Prostate gland (tissue), 2 donors: ENCODE measurements at regions not wholly inside any gene's neighbourhood (a gene's known extent, or its start where the extent isn't known, plus 50 kb on each side); places are given as distances from the start of the nearest gene placed in this dataset.

Source experiments
- DNase-seq: peaks from one replicate; pipeline ENCODE4 v3.0.0-alpha.2; 2019; ENCODE audit warnings: low spot score
- H3K27ac ChIP-seq, 2 donors: fragments of 200-600 bp; sonication (generic); 2 replicates each; pipeline ENCODE4 v1.5.1; 2017 to 2019
- H3K27me3 ChIP-seq: fragments of 200-600 bp; sonication (generic); replicated peaks from 2 replicates; pipeline ENCODE4 v1.5.1; 2019; ENCODE audit not compliant: insufficient read depth
- H3K36me3 ChIP-seq, 2 donors: fragments of 200-600 bp; sonication (generic); 1 replicate in 1 of 2; 2 replicates in 1 of 2; pipeline versions ENCODE4 v1.5.1 to v1.8.1; 2017 to 2019
- H3K4me1 ChIP-seq: fragments of 200-600 bp; sonication (generic); replicated peaks from 2 replicates; pipeline ENCODE4 v1.5.1; 2019
- H3K4me3 ChIP-seq, 2 donors: fragments of 200-600 bp; sonication (generic); 2 replicates each; pipeline ENCODE4 v1.5.1; 2017 to 2019
- H3K9me3 ChIP-seq: fragments of 200-600 bp; sonication (generic); 2 replicates; pipeline ENCODE4 v1.5.1; 2017
- POLR2A ChIP-seq: fragments of 450-650 bp; IDR thresholded peaks from one replicate; pipeline ENCODE4 v1.6.1; 2016; ENCODE audit warnings: antibody characterized with exemption, mild to moderate bottlenecking
- POLR2AphosphoS5 ChIP-seq: sonication (generic); formaldehyde crosslinking; IDR thresholded peaks from one replicate; pipeline ENCODE4 v1.6.1; 2017; ENCODE audit warnings: antibody characterized with exemption
- WGBS: methylation state at CpG from one replicate; pipeline ENCODE4 v1.1.5; 2018; 5-methylcytosine and 5-hydroxymethylcytosine counted together
- intact Hi-C: fragments of 100-400 bp; cut with DNase I; formaldehyde crosslinking; loops from one replicate; pipeline ENCODE4 v1.14.2; 2022
- TF ChIP-seq, protein P1 (sequence below), 4 experiments: fragments of 200-600 bp in 2 of 4; fragments of 450-650 bp in 2 of 4; sonication (generic) in 2 of 4; IDR thresholded peaks; 1 replicate in 3 of 4; 2 replicates in 1 of 4; pipeline ENCODE4 v1.5.1; 2016 to 2019; ENCODE audit warnings: antibody characterized with exemption in 4 of 4, mild to moderate bottlenecking in 2 of 4, moderate library complexity in 2 of 4

DNA sequence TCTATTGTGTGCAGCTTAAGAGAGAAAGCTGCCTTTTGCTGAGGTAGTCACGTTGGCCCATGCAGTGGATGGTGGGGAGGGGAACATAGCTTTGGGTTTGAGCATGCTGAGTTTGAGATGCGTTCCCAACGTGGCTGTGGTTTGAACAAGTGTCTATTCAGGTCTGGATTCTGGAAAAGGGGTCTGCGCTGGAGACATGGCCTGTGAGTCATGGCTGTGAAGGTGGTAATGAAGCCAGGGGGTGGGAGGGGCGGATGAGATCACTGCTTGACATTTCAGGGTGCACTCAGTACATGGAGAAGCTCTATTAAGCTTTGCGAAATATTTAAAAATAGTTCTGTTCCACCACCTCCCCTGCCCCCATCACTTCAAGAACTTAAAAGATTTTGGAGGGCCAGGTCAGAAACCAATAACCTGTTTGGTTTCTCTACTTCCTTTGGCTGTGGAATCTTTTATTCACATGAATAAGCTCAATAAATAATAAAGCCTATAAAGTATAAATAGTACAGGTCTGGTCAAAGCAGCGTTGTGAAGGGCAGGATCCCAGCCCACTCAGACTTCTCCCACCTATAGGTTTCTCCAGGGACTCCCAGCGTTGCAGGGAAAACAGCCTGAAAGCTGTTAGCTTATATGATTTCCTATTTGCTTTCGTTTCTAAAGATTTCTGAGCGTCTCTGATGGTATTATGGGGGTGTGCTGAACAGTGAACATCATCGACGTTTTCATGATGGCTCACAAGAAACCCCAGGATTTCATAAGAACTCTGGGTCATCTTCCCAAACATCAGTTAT is 189.9 kb downstream of the NSG2 start:
- Histone ChIP-seq H3K9me3 (no peaks in the 10 kb centered on the region), H3K27ac (no peak overlapping the region), H3K4me3 (no peak overlapping the region), H3K27me3 (no peaks in the 10 kb centered on the region), H3K36me3 (no peaks in the 10 kb centered on the region), H3K4me1 (no peaks in the 10 kb centered on the region)
- DNase-seq: no peak
- WGBS: 74% methylated on average over 12 of the region's 12 CpGs
- TF ChIP-seq, protein P1, sequence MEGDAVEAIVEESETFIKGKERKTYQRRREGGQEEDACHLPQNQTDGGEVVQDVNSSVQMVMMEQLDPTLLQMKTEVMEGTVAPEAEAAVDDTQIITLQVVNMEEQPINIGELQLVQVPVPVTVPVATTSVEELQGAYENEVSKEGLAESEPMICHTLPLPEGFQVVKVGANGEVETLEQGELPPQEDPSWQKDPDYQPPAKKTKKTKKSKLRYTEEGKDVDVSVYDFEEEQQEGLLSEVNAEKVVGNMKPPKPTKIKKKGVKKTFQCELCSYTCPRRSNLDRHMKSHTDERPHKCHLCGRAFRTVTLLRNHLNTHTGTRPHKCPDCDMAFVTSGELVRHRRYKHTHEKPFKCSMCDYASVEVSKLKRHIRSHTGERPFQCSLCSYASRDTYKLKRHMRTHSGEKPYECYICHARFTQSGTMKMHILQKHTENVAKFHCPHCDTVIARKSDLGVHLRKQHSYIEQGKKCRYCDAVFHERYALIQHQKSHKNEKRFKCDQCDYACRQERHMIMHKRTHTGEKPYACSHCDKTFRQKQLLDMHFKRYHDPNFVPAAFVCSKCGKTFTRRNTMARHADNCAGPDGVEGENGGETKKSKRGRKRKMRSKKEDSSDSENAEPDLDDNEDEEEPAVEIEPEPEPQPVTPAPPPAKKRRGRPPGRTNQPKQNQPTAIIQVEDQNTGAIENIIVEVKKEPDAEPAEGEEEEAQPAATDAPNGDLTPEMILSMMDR (IDR thresholded peaks at IDR 0.05): no peak
- TF ChIP-seq POLR2AphosphoS5 (no peak), POLR2A (no peak)
- intact Hi-C loops: no loop called here

GRCh38 chr5:174236070-174236469 is 190.6 kb downstream of the NSG2 start:
- Histone ChIP-seq H3K27ac (no peak overlapping the region), H3K9me3 (no peaks in the 10 kb centered on the region), H3K36me3 (no peaks in the 10 kb centered on the region), H3K4me1 (no peaks in the 10 kb centered on the region), H3K27me3 (no peaks in the 10 kb centered on the region), H3K4me3 (no peak overlapping the region)
- intact Hi-C loops: no loop called here
- 62% methylated on average over 5 of the region's 5 CpGs for WGBS
- DNase-seq: no peak
- TF ChIP-seq, protein P1 (IDR thresholded peaks at IDR 0.05): no peak
- no peak for TF ChIP-seq POLR2AphosphoS5
- no peak for TF ChIP-seq POLR2A

DNA sequence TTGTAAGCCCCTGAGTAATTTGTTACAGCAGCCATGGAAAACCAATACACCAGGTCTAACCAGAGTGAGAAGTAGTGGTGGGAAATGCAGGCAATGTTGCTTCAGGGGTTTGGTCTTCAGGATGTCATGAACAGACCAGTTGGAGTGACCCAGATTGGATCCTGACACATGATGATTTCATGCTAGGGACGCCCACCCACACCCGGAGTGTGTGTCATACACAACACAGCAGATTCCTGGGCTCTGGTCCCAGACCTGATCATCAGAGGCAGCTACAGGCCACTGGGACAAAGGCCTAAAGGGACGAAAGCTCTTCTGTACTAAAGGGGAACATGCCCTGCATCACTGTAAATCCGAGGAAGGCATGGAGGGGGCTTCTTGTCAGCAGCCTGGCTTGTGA is 194.2 kb downstream of the NSG2 start:
- intact Hi-C loops: no loop called here
- no peaks in the 10 kb centered on the region for H3K4me1 ChIP-seq
- WGBS: 64% methylated on average over 4 of the region's 4 CpGs
- no peak overlapping the region for H3K4me3 ChIP-seq
- no peak for TF ChIP-seq POLR2A
- no peak for TF ChIP-seq POLR2AphosphoS5
- TF ChIP-seq, protein P1 (IDR thresholded peaks at IDR 0.05): no peak
- no peak for DNase-seq
- no peak overlapping the region for H3K27ac ChIP-seq
- no peaks in the 10 kb centered on the region for H3K9me3 ChIP-seq
- H3K27me3 ChIP-seq: no peaks in the 10 kb centered on the region
- H3K36me3 ChIP-seq: no peaks in the 10 kb centered on the region

GRCh38 chr5:174242573-174242972 is 197.1 kb downstream of the NSG2 start:
- Histone ChIP-seq H3K9me3 (no peaks in the 10 kb centered on the region), H3K27me3 (no peaks in the 10 kb centered on the region), H3K36me3 (no peaks in the 10 kb centered on the region), H3K4me3 (no peak overlapping the region), H3K27ac (no peak overlapping the region), H3K4me1 (no peaks in the 10 kb centered on the region)
- intact Hi-C loops: no loop called here
- no peak for DNase-seq
- no peak for TF ChIP-seq POLR2AphosphoS5
- no peak for TF ChIP-seq POLR2A
- TF ChIP-seq, protein P1 (IDR thresholded peaks at IDR 0.05): no peak
- WGBS: 83% methylated on average over 3 of the region's 3 CpGs

DNA sequence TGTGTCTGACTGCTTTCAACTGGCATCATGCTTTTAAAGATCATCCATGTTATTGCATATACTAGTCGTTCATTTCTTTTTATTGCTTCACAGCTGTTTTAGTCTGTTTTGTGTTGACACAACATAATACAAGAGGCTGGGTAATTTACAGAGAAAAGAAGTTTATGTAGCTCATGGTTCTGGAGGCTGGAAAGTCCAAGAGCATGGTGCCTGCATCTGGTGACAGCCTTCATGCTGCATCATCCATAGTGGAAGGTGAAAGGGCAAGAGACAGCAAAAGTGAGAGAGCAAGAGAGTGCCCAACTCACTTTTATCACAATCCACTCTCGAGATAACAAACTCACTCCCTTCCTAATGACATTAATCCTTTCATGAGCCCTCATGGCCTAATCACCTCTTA is 198.4 kb downstream of the NSG2 start:
- whole genome bisulfite sequencing: 66% methylated on average over 2 of the region's 2 CpGs
- H3K36me3 ChIP-seq: no peaks in the 10 kb centered on the region
- H3K4me1 ChIP-seq: no peaks in the 10 kb centered on the region
- TF ChIP-seq, protein P1 (IDR thresholded peaks at IDR 0.05): no peak
- no peak for TF ChIP-seq POLR2A
- no peak for TF ChIP-seq POLR2AphosphoS5
- no peaks in the 10 kb centered on the region for H3K27me3 ChIP-seq
- no peak for DNase-seq
- H3K27ac ChIP-seq: no peak overlapping the region
- no peaks in the 10 kb centered on the region for H3K9me3 ChIP-seq
- intact Hi-C loops: no loop called here
- H3K4me3 ChIP-seq: no peak overlapping the region
